OCI-LY7 (cell line): ENCODE measurements at regions not wholly inside any gene's neighbourhood (a gene's known extent, or its start where the extent isn't known, plus 50 kb on each side); places are given as distances from the start of the nearest gene placed in this dataset.

Experiments
- EZH2phosphoT487 ChIP-seq: fragments of 200-600 bp; sonication (generic); IDR thresholded peaks from 2 replicates; pipeline ENCODE4 v1.6.1; 2018; ENCODE audit warnings: low read depth, borderline replicate concordance, mild to moderate bottlenecking, mixed run types, antibody characterized with exemption, low read length, moderate library complexity, mixed read lengths
- TF ChIP-seq, protein P1 (sequence below): fragments of 200-600 bp; sonication (generic); conservative IDR thresholded peaks from 2 replicates; pipeline ENCODE4 v1.5.1; 2014; ENCODE audit warnings: mild to moderate bottlenecking, antibody characterized with exemption, low read length, moderate library complexity, mixed read lengths

DNA sequence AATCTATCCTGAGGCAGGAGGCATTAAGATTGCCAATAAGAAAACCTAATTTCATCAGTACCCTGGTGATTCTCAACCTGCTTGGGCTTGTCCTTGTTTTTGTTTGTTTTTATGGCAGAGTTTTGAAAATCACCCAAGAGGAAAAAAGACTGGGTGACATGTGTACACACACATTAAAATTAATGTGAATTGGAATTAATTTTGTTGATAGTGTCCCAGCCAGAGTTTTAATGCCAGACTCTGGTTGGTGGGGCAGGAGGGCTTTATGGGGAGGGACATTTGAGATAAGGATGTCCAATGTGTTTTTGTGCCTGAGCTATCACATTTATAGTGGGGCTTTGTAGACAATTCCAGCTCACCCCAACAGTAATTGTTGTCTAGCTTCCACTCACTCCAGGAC is 184.6 kb downstream of the ID4 start:
- TF ChIP-seq, protein P1, sequence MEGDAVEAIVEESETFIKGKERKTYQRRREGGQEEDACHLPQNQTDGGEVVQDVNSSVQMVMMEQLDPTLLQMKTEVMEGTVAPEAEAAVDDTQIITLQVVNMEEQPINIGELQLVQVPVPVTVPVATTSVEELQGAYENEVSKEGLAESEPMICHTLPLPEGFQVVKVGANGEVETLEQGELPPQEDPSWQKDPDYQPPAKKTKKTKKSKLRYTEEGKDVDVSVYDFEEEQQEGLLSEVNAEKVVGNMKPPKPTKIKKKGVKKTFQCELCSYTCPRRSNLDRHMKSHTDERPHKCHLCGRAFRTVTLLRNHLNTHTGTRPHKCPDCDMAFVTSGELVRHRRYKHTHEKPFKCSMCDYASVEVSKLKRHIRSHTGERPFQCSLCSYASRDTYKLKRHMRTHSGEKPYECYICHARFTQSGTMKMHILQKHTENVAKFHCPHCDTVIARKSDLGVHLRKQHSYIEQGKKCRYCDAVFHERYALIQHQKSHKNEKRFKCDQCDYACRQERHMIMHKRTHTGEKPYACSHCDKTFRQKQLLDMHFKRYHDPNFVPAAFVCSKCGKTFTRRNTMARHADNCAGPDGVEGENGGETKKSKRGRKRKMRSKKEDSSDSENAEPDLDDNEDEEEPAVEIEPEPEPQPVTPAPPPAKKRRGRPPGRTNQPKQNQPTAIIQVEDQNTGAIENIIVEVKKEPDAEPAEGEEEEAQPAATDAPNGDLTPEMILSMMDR = no peak
- TF ChIP-seq EZH2phosphoT487 = no peak
